ENCODE measurements at regions not wholly inside any gene's neighbourhood (a gene's known extent, or its start where the extent isn't known, plus 50 kb on each side); places are given as distances from the start of the nearest gene placed in this dataset.

- H3K27me3 ChIP-seq: no peaks in the 10 kb centered on the region
- no peak overlapping the region for H3K4me3 ChIP-seq (ENCODE audit: low read depth, low read length)
- H3K4me1 ChIP-seq: no peaks in the 10 kb centered on the region
- H3K36me3 ChIP-seq: no peaks in the 10 kb centered on the region
- no peaks in the 10 kb centered on the region for H3K9me3 ChIP-seq
- no peak for DNase-seq
- no peak for TF ChIP-seq CTCF (IDR thresholded peaks at IDR 0.05; ENCODE audit: low read depth, low read length)
Observed at GRCh38 chr4:42786350-42787078, 106.0 kb upstream of the GRXCR1 start.

- Histone ChIP-seq H3K4me1 (no peaks in the 10 kb centered on the region), H3K36me3 (no peaks in the 10 kb centered on the region), H3K4me3 (ENCODE audit: low read depth, low read length) (no peak overlapping the region), H3K9me3 (no peaks in the 10 kb centered on the region), H3K27me3 (no peaks in the 10 kb centered on the region)
- TF ChIP-seq CTCF (IDR thresholded peaks at IDR 0.05; ENCODE audit: low read depth, low read length): no peak
- DNase-seq: no peak
Observed at GRCh38 chr4:42785817-42786216, 106.7 kb upstream of the GRXCR1 start.

GRCh38 chr4:42781315-42781714 is 111.2 kb upstream of the GRXCR1 start:
- H3K36me3 ChIP-seq: no peaks in the 10 kb centered on the region
- no peaks in the 10 kb centered on the region for H3K27me3 ChIP-seq
- DNase-seq: no peak
- no peaks in the 10 kb centered on the region for H3K4me1 ChIP-seq
- H3K4me3 ChIP-seq (ENCODE audit: low read depth, low read length): no peak overlapping the region
- no peak for TF ChIP-seq CTCF (IDR thresholded peaks at IDR 0.05; ENCODE audit: low read depth, low read length)
- no peaks in the 10 kb centered on the region for H3K9me3 ChIP-seq

GRCh38 chr4:42778349-42778748 is 114.2 kb upstream of the GRXCR1 start:
- Histone ChIP-seq H3K4me1 (no peaks in the 10 kb centered on the region), H3K9me3 (no peaks in the 10 kb centered on the region), H3K36me3 (no peaks in the 10 kb centered on the region), H3K27me3 (no peaks in the 10 kb centered on the region), H3K4me3 (ENCODE audit: low read depth, low read length) (no peak overlapping the region)
- DNase-seq: no peak
- no peak for TF ChIP-seq CTCF (IDR thresholded peaks at IDR 0.05; ENCODE audit: low read depth, low read length)

GRCh38 chr4:42768125-42768748 is 111.3 kb upstream of the ATP8A1 start:
- Histone ChIP-seq H3K4me1 (no peaks in the 10 kb centered on the region), H3K9me3 (no peaks in the 10 kb centered on the region), H3K4me3 (ENCODE audit: low read depth, low read length) (no peak overlapping the region), H3K27me3 (no peaks in the 10 kb centered on the region), H3K36me3 (no peaks in the 10 kb centered on the region)
- TF ChIP-seq CTCF (IDR thresholded peaks at IDR 0.05; ENCODE audit: low read depth, low read length): peak; percentile 29
- DNase-seq: no peak

- Histone ChIP-seq H3K9me3 (no peaks in the 10 kb centered on the region), H3K27me3 (no peaks in the 10 kb centered on the region), H3K4me1 (no peaks in the 10 kb centered on the region), H3K36me3 (no peaks in the 10 kb centered on the region), H3K4me3 (ENCODE audit: low read depth, low read length) (no peak overlapping the region)
- no peak for TF ChIP-seq CTCF (IDR thresholded peaks at IDR 0.05; ENCODE audit: low read depth, low read length)
- peak; percentile 24 for DNase-seq
Observed at GRCh38 chr4:42767669-42768068, 110.8 kb upstream of the ATP8A1 start.

Measured in BE2C (cell line).